ENCODE measurements at regions not wholly inside any gene's neighbourhood (a gene's known extent, or its start where the extent isn't known, plus 50 kb on each side); places are given as distances from the start of the nearest gene placed in this dataset.

DNA sequence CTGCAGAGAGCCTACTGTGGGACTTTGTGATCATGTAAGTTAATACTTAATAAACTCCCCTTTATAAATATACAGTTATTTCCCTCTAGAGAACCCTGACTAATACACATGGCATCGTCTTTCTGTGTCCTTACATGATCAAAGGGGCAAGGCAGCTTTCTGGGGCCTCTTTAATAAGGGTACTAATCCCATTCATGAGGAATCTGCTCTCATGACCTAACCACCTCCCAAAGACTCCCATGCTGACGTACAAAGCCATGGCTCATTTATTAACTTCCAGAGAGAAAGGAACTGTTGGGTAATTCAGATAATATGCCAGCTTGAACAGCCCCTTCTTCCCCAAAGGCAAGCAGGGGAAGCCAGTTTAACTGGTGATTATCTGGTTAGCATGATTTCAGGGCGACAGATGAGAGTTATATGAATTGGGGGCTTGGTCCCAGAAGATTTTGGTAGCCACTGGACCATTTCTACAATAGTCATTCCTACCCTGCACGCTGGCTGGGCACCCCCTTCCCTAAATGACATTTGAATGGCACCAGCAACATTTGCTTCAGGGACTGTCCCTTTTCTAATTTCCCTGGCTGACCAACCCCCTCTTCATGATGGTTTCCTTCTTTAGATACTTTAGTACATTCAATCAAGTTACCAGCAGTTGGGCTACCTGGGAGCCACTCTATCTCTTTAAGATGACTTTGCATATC, 83.6 kb upstream of the C3orf80 start:
- TF ChIP-seq NRF1 (IDR thresholded peaks at IDR 0.05; ENCODE audit: low read depth, low read length) (no peak), MXI1 (IDR thresholded peaks at IDR 0.05; ENCODE audit: low read depth, low read length) (no peak), EZH2phosphoT487 (IDR thresholded peaks at IDR 0.05; ENCODE audit: borderline replicate concordance, low read depth) (no peak), SIN3A (IDR thresholded peaks at IDR 0.05; ENCODE audit: borderline replicate concordance, low read depth, low read length) (no peak)
- DNase-seq: no peak

GRCh38 chr3:160143482-160143881, 81.7 kb upstream of the C3orf80 start:
- Histone ChIP-seq H4K20me1 (ENCODE audit: insufficient read depth) (no peaks in the 10 kb centered on the region), H3K4me3 (ENCODE audit: low read depth in 2 of 2, low read length in 1 of 2) (no peak overlapping the region), H3K79me2 (ENCODE audit: insufficient read depth) (no peaks in the 10 kb centered on the region), H3K9me3 (no peaks in the 10 kb centered on the region), H3K27me3 (ENCODE audit: insufficient read depth) (no peaks in the 10 kb centered on the region), H3K4me1 (ENCODE audit: control insufficient read depth in 1 of 2, insufficient read depth in 2 of 2, low read depth in 1 of 2, low read length in 1 of 2) (no peaks in the 10 kb centered on the region), H3K4me2 (no peak overlapping the region), H3K27ac (ENCODE audit: low read depth in 2 of 2, low read length in 1 of 2) (no peak overlapping the region), H3F3A (replicated peaks; ENCODE audit: insufficient read depth) (no peaks in the 10 kb centered on the region), H3K9ac (no peak overlapping the region), H3K36me3 (replicated peaks in 1 of 2; ENCODE audit: control insufficient read depth in 1 of 2, insufficient read depth in 2 of 2, low read length in 1 of 2) (no peaks in the 10 kb centered on the region), H2AFZ (ENCODE audit: low read depth) (no peak overlapping the region), H3K9me2 (no peaks in the 10 kb centered on the region)
- no peak for DNase-seq
- ChIA-PET CTCF (interaction anchor here (1.9 kb wide), 1 partner anchor 111 kb away, joined by 8 read pairs; no protein-coding TSS in a partner anchor), POLR2A (no interaction called here)
- no peak for TF ChIP-seq TAF1 (IDR thresholded peaks at IDR 0.05; ENCODE audit: borderline replicate concordance, low read depth, low read length)
- TF ChIP-seq, protein P1, sequence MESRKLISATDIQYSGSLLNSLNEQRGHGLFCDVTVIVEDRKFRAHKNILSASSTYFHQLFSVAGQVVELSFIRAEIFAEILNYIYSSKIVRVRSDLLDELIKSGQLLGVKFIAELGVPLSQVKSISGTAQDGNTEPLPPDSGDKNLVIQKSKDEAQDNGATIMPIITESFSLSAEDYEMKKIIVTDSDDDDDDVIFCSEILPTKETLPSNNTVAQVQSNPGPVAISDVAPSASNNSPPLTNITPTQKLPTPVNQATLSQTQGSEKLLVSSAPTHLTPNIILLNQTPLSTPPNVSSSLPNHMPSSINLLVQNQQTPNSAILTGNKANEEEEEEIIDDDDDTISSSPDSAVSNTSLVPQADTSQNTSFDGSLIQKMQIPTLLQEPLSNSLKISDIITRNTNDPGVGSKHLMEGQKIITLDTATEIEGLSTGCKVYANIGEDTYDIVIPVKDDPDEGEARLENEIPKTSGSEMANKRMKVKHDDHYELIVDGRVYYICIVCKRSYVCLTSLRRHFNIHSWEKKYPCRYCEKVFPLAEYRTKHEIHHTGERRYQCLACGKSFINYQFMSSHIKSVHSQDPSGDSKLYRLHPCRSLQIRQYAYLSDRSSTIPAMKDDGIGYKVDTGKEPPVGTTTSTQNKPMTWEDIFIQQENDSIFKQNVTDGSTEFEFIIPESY (IDR thresholded peaks at IDR 0.05; ENCODE audit: borderline replicate concordance, low read depth): no peak
- TF ChIP-seq RAD21 (IDR thresholded peaks at IDR 0.05; ENCODE audit: low read length): no peak
- 90% methylated on average over 2 of the region's 2 CpGs for WGBS (ENCODE audit: low lambda C conversion rate)

More for the DNA sequence above, 83.6 kb upstream of the C3orf80 start:
- ChIA-PET CTCF (interaction anchor here (1.9 kb wide), 1 partner anchor 109 kb away, joined by 8 read pairs; no protein-coding TSS in a partner anchor), POLR2A (no interaction called here)
- WGBS (ENCODE audit: low lambda C conversion rate): 43% methylated on average over 4 of the region's 4 CpGs
- Histone ChIP-seq H3F3A (replicated peaks; ENCODE audit: insufficient read depth) (no peaks in the 10 kb centered on the region), H3K4me1 (ENCODE audit: control insufficient read depth in 1 of 2, insufficient read depth in 2 of 2, low read depth in 1 of 2, low read length in 1 of 2) (no peaks in the 10 kb centered on the region), H3K36me3 (replicated peaks in 1 of 2; ENCODE audit: control insufficient read depth in 1 of 2, insufficient read depth in 2 of 2, low read length in 1 of 2) (no peaks in the 10 kb centered on the region), H4K20me1 (ENCODE audit: insufficient read depth) (no peaks in the 10 kb centered on the region), H3K4me3 (ENCODE audit: low read depth in 2 of 2, low read length in 1 of 2) (no peak overlapping the region), H3K27ac (ENCODE audit: low read depth in 2 of 2, low read length in 1 of 2) (no peak overlapping the region), H3K4me2 (no peak overlapping the region), H2AFZ (ENCODE audit: low read depth) (no peak overlapping the region), H3K9ac (no peak overlapping the region), H3K27me3 (ENCODE audit: insufficient read depth) (no peaks in the 10 kb centered on the region), H3K9me2 (no peaks in the 10 kb centered on the region), H3K9me3 (no peaks in the 10 kb centered on the region), H3K79me2 (ENCODE audit: insufficient read depth) (no peaks in the 10 kb centered on the region)

- H3F3A ChIP-seq (replicated peaks; ENCODE audit: insufficient read depth): peaks cover 14% of the 10 kb centered on the region
- ChIA-PET POLR2A (no interaction called here), CTCF (interaction anchor here (0.6 to 1.4 kb wide), 3 partner anchors 13 to 118 kb away, joined by 3 to 6 read pairs (median 4); no protein-coding TSS in a partner anchor)
- H3K9me3 ChIP-seq: no peaks in the 10 kb centered on the region
- no peak overlapping the region for H3K4me2 ChIP-seq
- H3K36me3 ChIP-seq (replicated peaks in 1 of 2; ENCODE audit: control insufficient read depth in 1 of 2, insufficient read depth in 2 of 2, low read length in 1 of 2): no peaks in the 10 kb centered on the region
- H4K20me1 ChIP-seq (ENCODE audit: insufficient read depth): no peaks in the 10 kb centered on the region
- no peak for DNase-seq
- H3K4me3 ChIP-seq (ENCODE audit: low read depth in 2 of 2, low read length in 1 of 2): no peak overlapping the region
- no peaks in the 10 kb centered on the region for H3K9me2 ChIP-seq
- peaks cover 0 to 12% of the 10 kb centered on the region in 2 experiments; a peak in 1 of 4 replicates for H3K4me1 ChIP-seq (ENCODE audit: control insufficient read depth in 1 of 2, insufficient read depth in 2 of 2, low read depth in 1 of 2, low read length in 1 of 2)
- WGBS (ENCODE audit: low lambda C conversion rate): 92% methylated on average over 3 of the region's 3 CpGs
- H2AFZ ChIP-seq (ENCODE audit: low read depth): no peak overlapping the region; the same call in 1 of the 2 replicates
- H3K9ac ChIP-seq: no peak overlapping the region
- H3K27ac ChIP-seq (ENCODE audit: low read depth in 2 of 2, low read length in 1 of 2): peak overlapping the region in 1 of 2 experiments; percentile 48; a peak in 2 of 4 replicates
- no peaks in the 10 kb centered on the region for H3K27me3 ChIP-seq (ENCODE audit: insufficient read depth)
- no peaks in the 10 kb centered on the region for H3K79me2 ChIP-seq (ENCODE audit: insufficient read depth)
- TF ChIP-seq RFX5 (IDR thresholded peaks at IDR 0.05; ENCODE audit: low read length) (no peak), EZH2phosphoT487 (IDR thresholded peaks at IDR 0.05; ENCODE audit: borderline replicate concordance, low read depth) (no peak), FOXJ3 (CRISPR knock-in tag; IDR thresholded peaks at IDR 0.05) (no peak), RCOR1 (IDR thresholded peaks at IDR 0.05; ENCODE audit: low read length) (no peak), JUND (IDR thresholded peaks at IDR 0.05) (no peak), GATA2 (CRISPR knock-in tag; IDR thresholded peaks at IDR 0.05) (no peak), NFIC (IDR thresholded peaks at IDR 0.05; ENCODE audit: borderline replicate concordance) (no peak), NRF1 (IDR thresholded peaks at IDR 0.05; ENCODE audit: low read depth, low read length) (no peak)
- TF ChIP-seq, protein P2, sequence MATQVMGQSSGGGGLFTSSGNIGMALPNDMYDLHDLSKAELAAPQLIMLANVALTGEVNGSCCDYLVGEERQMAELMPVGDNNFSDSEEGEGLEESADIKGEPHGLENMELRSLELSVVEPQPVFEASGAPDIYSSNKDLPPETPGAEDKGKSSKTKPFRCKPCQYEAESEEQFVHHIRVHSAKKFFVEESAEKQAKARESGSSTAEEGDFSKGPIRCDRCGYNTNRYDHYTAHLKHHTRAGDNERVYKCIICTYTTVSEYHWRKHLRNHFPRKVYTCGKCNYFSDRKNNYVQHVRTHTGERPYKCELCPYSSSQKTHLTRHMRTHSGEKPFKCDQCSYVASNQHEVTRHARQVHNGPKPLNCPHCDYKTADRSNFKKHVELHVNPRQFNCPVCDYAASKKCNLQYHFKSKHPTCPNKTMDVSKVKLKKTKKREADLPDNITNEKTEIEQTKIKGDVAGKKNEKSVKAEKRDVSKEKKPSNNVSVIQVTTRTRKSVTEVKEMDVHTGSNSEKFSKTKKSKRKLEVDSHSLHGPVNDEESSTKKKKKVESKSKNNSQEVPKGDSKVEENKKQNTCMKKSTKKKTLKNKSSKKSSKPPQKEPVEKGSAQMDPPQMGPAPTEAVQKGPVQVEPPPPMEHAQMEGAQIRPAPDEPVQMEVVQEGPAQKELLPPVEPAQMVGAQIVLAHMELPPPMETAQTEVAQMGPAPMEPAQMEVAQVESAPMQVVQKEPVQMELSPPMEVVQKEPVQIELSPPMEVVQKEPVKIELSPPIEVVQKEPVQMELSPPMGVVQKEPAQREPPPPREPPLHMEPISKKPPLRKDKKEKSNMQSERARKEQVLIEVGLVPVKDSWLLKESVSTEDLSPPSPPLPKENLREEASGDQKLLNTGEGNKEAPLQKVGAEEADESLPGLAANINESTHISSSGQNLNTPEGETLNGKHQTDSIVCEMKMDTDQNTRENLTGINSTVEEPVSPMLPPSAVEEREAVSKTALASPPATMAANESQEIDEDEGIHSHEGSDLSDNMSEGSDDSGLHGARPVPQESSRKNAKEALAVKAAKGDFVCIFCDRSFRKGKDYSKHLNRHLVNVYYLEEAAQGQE (IDR thresholded peaks at IDR 0.05; ENCODE audit: low read depth, low read length): no peak
These were observed 75.2 kb upstream of the C3orf80 start for GRCh38 chr3:160150066-160150465.

Data from SK-N-SH (cell line).